ENCODE measurements at regions not wholly inside any gene's neighbourhood (a gene's known extent, or its start where the extent isn't known, plus 50 kb on each side); places are given as distances from the start of the nearest gene placed in this dataset.

DNA sequence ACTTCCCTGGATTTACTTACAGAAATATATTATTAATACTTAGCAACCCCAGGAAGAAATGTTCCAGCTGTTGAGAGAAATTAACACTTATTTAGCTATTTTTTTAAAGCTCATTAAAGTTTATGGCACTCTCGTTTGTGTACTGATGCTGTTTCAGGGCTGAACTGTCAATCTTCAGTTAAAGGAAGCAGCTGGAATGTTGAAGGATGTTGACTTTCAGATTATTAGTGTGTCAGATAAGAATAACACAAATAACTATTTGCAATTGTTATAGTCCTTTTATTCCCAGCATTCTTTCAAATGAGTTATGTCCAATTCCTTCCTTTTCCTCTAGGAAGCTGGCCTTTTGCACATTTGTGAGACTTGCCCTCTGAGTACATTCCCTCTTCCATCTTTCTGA is 278.2 kb upstream of the RAG2 start:
- TF ChIP-seq POLR2A (IDR thresholded peaks at IDR 0.05) (no peak), POLR2AphosphoS5 (IDR thresholded peaks at IDR 0.05) (no peak)
- TF ChIP-seq, protein P1, sequence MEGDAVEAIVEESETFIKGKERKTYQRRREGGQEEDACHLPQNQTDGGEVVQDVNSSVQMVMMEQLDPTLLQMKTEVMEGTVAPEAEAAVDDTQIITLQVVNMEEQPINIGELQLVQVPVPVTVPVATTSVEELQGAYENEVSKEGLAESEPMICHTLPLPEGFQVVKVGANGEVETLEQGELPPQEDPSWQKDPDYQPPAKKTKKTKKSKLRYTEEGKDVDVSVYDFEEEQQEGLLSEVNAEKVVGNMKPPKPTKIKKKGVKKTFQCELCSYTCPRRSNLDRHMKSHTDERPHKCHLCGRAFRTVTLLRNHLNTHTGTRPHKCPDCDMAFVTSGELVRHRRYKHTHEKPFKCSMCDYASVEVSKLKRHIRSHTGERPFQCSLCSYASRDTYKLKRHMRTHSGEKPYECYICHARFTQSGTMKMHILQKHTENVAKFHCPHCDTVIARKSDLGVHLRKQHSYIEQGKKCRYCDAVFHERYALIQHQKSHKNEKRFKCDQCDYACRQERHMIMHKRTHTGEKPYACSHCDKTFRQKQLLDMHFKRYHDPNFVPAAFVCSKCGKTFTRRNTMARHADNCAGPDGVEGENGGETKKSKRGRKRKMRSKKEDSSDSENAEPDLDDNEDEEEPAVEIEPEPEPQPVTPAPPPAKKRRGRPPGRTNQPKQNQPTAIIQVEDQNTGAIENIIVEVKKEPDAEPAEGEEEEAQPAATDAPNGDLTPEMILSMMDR (IDR thresholded peaks at IDR 0.05), result no peak
- no peaks in the 10 kb centered on the region for H3K27me3 ChIP-seq (replicated peaks; ENCODE audit: insufficient read depth)
- intact Hi-C loops (cut with DNase I), result no loop called here
- no peak overlapping the region for H3K4me3 ChIP-seq
- WGBS, result 2% methylated on average over 1 of the region's 1 CpG
- H3K27ac ChIP-seq, result no peak overlapping the region
- H3K4me1 ChIP-seq (replicated peaks), result no peaks in the 10 kb centered on the region
- no peaks in the 10 kb centered on the region for H3K9me3 ChIP-seq
- no peak for DNase-seq (ENCODE audit: low spot score)
- H3K36me3 ChIP-seq, result no peaks in the 10 kb centered on the region

DNA sequence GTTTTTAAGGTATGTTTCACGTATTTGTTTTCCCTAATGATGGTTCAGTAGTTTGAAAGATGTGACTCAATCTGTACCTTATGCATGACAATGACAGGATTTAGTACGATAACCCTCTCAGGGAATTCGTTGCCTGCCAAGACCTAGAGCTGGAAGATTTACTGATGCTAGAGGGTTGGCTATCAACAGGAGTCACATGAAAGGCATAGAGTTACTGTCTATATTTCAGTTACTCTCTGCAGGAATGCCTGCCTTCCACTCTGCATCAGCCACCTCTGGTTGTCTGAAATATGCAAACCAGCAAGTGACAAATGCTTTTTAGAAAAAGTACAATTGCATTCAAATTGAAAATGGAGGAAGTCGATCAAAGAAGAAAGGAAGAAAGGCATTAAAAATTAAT is 276.3 kb upstream of the RAG2 start:
- Histone ChIP-seq H3K36me3 (no peaks in the 10 kb centered on the region), H3K4me1 (replicated peaks) (no peaks in the 10 kb centered on the region), H3K9me3 (no peaks in the 10 kb centered on the region), H3K27me3 (replicated peaks; ENCODE audit: insufficient read depth) (no peaks in the 10 kb centered on the region), H3K4me3 (no peak overlapping the region), H3K27ac (no peak overlapping the region)
- TF ChIP-seq POLR2A (IDR thresholded peaks at IDR 0.05) (no peak), POLR2AphosphoS5 (IDR thresholded peaks at IDR 0.05) (no peak)
- TF ChIP-seq, protein P1 (IDR thresholded peaks at IDR 0.05), result no peak
- intact Hi-C loops (cut with DNase I), result no loop called here
- DNase-seq (ENCODE audit: low spot score), result no peak
- WGBS, result 54% methylated on average over 4 of the region's 4 CpGs

- Histone ChIP-seq H3K36me3 (no peaks in the 10 kb centered on the region), H3K9me3 (no peaks in the 10 kb centered on the region), H3K4me1 (replicated peaks) (no peaks in the 10 kb centered on the region), H3K27me3 (replicated peaks; ENCODE audit: insufficient read depth) (no peaks in the 10 kb centered on the region), H3K4me3 (no peak overlapping the region), H3K27ac (no peak overlapping the region)
- WGBS, result 80% methylated on average over 3 of the region's 3 CpGs
- no peak for DNase-seq (ENCODE audit: low spot score)
- intact Hi-C loops (cut with DNase I), result no loop called here
- TF ChIP-seq, protein P1 (IDR thresholded peaks at IDR 0.05), result no peak
- no peak for TF ChIP-seq POLR2A (IDR thresholded peaks at IDR 0.05)
- no peak for TF ChIP-seq POLR2AphosphoS5 (IDR thresholded peaks at IDR 0.05)
Observed at GRCh38 chr11:36870361-36870760, 272.3 kb upstream of the RAG2 start.

- no peaks in the 10 kb centered on the region for H3K27me3 ChIP-seq (replicated peaks; ENCODE audit: insufficient read depth)
- TF ChIP-seq POLR2A (IDR thresholded peaks at IDR 0.05), result no peak
- TF ChIP-seq POLR2AphosphoS5 (IDR thresholded peaks at IDR 0.05), result no peak
- TF ChIP-seq, protein P1 (IDR thresholded peaks at IDR 0.05), result no peak
- no peaks in the 10 kb centered on the region for H3K4me1 ChIP-seq (replicated peaks)
- H3K9me3 ChIP-seq, result no peaks in the 10 kb centered on the region
- WGBS, result 84% methylated on average over 5 of the region's 5 CpGs
- DNase-seq (ENCODE audit: low spot score), result no peak
- no peak overlapping the region for H3K27ac ChIP-seq
- no peaks in the 10 kb centered on the region for H3K36me3 ChIP-seq
- intact Hi-C loops (cut with DNase I), result no loop called here
- no peak overlapping the region for H3K4me3 ChIP-seq
Observed at GRCh38 chr11:36868380-36868779, 270.3 kb upstream of the RAG2 start.

- H3K36me3 ChIP-seq, result no peaks in the 10 kb centered on the region
- no peaks in the 10 kb centered on the region for H3K4me1 ChIP-seq (replicated peaks)
- TF ChIP-seq POLR2AphosphoS5 (IDR thresholded peaks at IDR 0.05), result no peak
- TF ChIP-seq, protein P1 (IDR thresholded peaks at IDR 0.05), result no peak
- no peak for TF ChIP-seq POLR2A (IDR thresholded peaks at IDR 0.05)
- H3K27ac ChIP-seq, result no peak overlapping the region
- WGBS, result 23% methylated on average over 1 of the region's 1 CpG
- intact Hi-C loops (cut with DNase I), result no loop called here
- no peaks in the 10 kb centered on the region for H3K27me3 ChIP-seq (replicated peaks; ENCODE audit: insufficient read depth)
- H3K4me3 ChIP-seq, result no peak overlapping the region
- no peaks in the 10 kb centered on the region for H3K9me3 ChIP-seq
- DNase-seq (ENCODE audit: low spot score), result no peak
Observed at GRCh38 chr11:36865846-36866245, 267.8 kb upstream of the RAG2 start.
